NT2/D1 (cell line): ENCODE measurements at regions not wholly inside any gene's neighbourhood (a gene's known extent, or its start where the extent isn't known, plus 50 kb on each side); places are given as distances from the start of the nearest gene placed in this dataset.

ENCODE experiments used
- YY1 ChIP-seq: IDR thresholded peaks from 2 replicates; pipeline ENCODE4 v1.6.1; 2011; ENCODE audit not compliant: insufficient read length, insufficient read depth
- ZNF274 ChIP-seq: IDR thresholded peaks from 2 replicates; pipeline ENCODE4 v1.6.1; 2011; ENCODE audit warnings: mild to moderate bottlenecking, low read depth, low read length

DNA sequence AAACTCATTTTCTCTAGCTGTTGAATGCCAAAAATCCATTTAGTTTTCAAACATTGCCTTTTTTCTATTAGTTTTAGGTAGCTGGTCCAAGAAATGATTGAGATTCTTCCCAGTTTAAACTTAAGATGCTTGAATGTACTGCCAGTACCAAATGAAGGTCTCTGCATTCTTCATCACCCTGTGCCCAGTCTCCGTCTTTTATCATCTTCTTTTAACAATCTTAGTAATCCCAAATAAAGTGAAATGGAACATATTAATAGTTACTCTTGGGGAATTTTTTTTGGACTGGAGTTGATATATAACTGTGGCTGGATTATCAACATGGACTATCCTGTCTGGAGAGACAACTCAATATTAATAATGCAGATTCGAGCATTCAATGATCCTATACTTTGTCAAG is 54.1 kb upstream of the PCED1B start:
- TF ChIP-seq ZNF274: no peak
- no peak for TF ChIP-seq YY1
